GM18517 (cell line): ENCODE measurements at regions not wholly inside any gene's neighbourhood (a gene's known extent, or its start where the extent isn't known, plus 50 kb on each side); places are given as distances from the start of the nearest gene placed in this dataset.

Source experiments
- ATAC-seq: cut with Tn5 transposase; IDR thresholded peaks from one replicate; pipeline ENCODE4 v1.9.1; 2021; ENCODE audit warnings: mild to moderate bottlenecking, moderate library complexity; ENCODE audit not compliant: unreplicated experiment

DNA sequence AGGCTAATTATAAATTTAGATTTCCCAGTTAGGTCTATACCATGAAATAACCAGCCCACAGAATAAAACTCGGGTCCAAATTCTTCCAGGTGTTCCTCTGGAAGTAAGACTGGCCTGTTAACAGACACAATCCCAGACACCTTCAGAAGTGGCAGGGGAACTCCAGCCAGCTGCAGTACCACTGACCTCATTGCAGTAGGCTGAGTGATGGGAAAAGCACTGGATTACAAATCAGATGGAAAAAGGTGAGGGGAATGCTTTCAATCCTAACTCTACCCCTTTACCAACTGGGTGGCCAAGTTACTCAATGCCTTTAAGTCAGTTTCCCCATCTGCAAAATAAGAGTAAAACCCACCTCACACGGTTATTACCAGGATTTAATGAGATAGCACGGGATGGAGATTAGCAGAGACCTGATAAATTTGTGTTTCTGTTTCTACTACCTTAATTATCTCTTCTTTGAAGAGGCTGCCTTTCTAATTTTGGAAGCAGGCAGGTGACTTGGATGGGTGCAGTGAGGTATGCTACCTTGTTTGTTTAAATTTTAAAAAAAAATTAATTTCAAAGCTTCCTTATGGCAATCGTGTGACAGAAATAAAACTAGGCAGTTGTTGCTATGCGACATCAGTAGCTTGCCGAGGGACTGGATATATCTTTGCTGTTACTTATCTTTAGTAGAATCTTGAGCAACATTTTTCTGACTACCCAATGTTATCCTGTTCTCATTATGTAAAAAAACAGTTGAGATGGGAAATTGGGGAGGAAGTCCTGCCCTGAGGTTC is 167.3 kb upstream of the GRIN2B start:
- ATAC-seq = no peak

DNA sequence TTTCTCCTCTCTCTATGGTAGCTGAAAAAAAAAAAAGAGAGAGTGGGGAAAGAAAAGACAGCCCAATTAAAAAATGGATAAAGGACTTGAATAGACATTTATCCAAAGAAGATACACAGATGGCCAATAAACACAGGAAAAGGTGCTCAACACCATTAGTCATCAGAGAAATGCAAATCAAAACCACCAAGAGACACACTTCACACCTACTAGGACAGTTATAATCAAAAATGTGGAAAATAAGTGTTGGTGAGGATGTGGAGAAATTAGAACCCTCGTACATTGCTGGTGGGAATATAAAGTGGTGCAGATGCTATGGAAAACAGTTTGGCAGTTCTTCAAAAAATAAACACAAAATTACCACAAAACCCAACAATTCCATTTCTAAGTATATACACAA is 172.4 kb upstream of the GRIN2B start:
- no peak for ATAC-seq

DNA sequence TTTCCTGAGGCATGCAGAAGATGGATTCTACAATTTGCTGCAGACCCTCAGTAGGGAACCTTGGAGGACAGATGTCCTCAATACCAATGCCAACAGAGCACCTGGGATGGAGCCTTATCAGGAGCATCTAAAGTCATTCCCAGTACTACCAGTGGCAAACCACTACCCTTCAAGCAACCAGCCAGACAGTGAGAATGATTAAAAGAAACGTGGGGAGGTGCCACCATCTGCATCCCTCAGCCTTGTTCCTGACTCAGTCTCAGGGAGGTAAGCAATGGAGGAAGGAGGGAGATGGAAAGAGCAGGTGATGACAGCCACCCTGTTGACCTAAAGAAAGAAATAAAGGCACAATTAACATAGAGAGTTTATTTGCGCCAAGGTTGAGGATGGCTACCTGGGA is 175.2 kb upstream of the GRIN2B start:
- no peak for ATAC-seq

DNA sequence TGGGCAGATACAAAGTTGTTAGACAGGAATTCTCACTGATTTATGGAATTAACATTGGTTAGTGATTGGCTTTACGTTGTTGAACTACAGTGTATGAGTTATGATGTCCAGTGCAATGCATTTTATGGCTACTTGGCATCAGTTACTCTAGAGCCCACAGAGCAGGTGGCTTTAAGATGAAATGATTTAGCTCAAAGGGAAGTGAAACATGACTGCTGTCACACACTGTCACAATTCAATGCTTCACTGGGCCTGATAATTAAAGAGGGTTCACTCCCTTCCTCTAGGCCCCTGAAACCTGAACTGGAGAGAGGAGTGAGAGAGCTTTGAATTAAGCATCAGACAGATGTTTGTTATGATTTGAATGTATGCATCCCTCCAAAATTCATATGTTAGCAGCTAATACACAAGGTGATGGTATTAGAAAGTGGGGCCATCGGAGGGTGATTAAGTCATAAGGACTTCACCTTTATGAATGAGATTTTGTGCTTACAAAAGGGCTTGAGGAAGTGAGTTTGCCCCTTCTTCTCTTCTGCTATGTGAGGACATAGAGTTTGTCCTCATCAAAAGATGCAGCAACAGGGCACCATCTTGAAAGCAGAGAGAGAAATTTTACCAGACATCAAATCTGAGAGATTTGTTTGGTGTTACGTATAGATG is 175.8 kb upstream of the GRIN2B start:
- ATAC-seq = peak; percentile 99

DNA sequence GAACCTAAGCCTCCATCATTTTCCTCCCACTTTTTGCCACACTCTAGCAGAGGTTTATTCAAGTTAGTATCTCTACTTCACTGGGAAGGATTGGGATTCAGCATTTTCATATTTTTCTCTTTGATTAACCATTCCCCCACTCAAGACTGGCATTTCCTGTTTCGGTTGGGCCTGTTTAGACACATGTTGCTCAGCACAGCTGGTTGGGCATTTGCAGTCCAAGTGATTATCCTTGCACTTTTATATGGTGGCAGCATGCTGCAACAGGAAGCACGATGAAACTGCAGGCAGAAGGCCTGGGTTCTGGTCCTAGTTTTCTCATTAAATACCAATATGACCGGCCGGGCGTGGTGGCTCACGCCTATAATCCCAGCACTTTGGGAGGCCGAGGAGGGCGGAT is 182.9 kb upstream of the GRIN2B start:
- ATAC-seq = no peak

DNA sequence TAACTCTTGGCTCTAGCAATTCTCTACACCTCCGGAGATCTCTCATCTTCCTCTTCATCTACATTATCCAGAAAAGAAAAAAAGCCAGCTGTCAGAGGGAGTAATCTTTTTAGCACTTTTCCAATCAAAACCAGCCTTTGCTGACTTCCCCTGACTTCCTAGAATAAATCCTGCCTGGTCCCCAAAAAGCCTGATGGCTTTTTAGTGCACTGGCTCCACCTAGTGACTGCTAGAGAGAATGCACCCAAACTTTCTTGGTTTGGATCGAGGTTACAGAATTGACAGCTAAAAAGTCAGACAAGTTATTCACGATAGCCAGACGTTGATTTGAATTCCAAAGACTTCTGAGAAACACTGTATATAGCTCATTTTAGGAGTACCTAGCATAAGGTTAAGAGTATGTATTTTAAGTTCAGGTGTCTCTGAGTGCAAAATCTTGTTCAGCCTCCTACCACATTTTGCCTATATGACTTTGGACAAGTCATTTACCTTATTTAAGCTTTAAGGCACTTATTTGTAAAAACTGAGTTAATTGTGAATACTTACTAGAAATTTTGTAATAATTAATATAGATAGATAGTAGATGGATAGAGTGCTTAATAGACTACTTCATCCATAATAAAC is 185.7 kb upstream of the GRIN2B start:
- peak; percentile 61 for ATAC-seq

DNA sequence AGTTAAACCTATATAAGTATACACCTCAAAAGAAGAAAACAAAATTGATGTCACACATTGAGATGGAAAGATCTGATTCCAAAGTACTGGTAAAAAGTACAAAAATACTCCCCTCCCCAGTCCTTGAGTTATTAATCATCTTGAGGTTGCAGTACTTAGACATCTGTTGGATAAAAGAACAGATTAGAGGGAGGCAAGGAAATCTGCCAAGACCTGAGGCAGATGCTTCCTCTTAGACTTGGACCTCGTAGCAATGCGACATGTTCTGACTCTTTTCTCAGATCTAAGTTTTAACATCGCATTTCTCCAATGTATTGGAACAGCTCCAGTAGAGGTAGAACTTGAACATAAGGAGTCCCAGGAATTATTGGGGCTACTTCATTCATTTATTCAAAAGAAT is 187.9 kb upstream of the GRIN2B start:
- ATAC-seq = no peak

DNA sequence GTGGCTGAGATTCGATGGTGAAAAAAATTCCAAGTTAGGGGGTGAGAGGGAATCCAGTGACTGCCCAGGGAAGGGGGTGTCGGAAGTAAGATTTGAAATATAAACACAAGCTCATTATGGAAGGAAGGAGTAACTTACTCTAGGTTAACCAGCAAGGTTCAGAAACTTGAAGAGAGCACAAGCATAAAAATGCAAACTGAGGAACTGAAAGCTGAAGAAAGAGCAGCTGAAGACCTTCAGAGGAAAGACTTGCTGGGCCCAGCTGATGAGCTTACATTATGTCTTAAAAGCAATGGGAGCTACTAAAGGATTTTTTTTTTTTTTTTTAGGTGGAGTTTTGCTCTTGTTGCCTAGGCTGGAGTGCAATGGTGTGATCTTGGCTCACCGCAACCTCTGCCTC is 189.7 kb upstream of the GRIN2B start:
- peak; percentile 86 for ATAC-seq

DNA sequence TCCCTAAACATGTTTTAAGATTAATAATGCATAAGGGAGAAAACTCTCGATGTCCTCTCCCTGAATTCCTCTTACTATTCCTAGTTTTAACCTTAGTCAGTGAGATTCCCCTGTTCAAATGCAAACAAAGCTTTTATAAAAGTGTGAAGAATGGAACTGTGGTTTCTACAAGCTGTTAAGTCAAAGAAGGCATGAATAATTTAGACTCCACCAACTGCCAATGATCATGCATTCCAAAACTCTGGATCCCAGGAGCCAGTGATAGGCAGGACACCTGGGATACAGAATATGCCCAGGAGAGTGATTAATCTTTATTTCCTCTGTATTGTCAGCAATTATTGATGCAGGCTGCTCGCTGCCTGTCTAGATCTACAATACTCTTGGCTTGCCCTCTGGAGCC is 190.3 kb upstream of the ATF7IP start:
- ATAC-seq = no peak

DNA sequence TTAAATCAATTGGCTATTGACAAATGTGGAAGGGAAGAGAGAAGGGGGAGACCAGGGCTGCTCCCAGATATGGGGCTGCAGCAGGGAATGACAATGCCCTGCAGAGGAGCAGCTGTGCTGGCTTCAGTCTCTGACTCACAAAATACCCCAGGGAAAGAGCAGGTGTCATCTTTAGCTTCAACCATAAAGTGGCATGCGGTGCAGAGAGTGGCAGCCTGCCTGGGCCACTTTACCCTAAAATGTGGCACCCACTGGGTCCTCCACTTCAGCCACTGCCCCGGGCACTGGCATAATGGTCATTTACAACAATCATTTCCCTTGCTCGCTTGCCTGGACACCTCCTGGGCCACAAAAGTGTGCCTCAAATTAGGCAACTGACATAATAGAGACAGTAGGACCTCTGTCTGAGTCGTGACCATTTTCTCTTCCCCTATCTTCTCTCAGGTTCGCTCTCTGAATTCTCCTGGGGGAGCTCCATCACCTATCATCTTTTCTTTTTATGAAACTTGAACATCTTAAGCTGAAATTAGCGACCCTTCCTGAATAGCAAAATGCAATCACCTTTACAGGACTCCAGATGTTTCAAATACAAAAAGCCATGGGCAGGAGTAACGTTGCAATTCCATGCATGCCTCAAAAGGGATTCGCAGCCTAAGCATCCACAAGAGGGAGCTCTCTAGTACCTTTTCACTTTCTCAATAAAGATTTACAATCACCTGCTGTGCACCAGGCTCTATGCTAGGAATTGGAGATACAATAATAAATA is 179.9 kb upstream of the ATF7IP start:
- ATAC-seq = peak; percentile 77

DNA sequence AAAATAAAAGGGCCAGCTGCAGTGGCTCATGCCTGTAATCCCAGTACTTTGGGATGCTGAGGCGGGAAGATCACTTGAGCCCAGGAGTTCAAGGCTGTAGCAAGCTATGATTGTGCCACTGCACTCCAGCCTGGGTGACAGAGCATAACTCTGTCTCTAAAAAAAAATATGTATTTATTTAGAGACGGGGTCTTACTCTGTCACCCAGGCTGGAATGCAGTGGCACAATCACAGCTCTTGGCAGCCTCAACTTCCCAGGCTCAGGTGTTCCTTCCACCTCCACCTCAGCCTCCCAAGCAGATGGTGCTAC is 179.3 kb upstream of the ATF7IP start:
- no peak for ATAC-seq

DNA sequence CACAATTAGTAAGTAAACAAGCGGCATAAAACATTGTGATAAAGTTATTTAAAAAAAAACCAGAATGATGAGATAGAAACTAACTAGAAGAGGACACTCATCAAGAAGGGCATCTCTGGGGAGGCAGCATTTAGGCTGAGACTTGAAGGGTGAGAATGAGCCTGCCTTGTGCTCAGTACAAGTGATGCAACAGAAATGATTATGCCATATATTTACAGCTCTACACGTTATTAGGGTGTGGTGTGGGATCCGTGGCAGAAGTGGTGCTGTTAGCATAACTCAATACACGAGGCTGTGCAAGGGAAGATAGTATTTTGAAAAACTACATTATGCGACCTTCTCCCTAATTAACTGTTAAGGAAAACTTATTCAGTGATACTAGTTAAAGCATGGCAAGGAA is 178.5 kb upstream of the ATF7IP start:
- no peak for ATAC-seq

DNA sequence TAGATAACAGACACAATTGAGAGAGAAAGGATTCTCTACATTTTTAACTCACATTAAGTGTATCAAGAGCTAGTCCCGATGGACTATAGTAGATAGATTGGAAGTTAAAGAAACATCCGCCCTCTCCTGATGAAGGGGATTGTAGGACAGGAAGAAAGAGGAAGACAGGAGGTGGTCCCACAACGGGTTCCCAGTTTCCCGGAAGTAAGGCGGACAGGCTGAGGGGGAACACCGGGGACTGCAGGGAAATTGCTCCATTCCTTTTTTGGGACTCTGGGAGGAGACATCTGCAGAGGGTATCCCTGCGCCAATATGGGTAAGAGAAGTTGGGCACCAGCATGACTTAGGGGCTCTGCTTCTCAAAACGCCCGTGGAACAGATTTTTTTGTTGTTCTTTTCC is 177.5 kb upstream of the ATF7IP start:
- no peak for ATAC-seq

DNA sequence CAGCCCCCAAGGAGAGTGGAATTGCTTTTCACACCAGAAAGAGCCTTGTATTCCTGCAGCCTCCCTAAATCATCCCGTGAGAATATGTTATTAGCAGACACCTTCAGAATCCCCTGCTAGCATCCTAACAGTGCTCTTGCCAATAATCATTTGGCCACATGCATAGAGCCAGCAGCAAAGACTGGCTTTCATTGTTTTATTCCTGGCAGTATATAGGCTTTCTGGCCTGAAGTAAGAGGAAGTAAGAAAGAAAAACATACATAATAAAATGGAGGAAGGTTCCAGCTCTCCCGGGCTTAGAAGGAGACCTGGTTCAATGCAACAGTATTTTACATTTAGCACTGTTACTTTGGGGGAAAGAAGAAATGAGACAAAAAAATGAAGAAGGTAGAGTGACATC is 176.7 kb upstream of the ATF7IP start:
- ATAC-seq = no peak

DNA sequence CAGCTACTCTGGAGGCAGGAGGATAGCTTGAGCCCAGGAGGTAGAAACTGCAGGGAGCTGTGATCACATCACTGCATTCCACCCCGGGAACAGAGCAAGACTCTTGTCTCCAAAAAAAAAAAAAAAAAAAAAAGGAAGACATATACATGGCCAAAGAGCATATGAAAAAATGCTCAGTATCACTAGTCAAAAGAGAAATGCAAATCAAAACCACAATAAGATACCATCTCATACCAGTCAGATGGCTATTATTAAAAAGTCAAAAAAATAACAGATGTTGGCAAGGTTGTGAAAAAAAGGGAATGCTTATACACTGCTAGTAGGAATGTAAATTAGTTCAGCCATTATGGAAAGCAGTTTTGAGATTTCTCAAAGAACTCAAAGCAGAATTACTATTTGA is 174.8 kb upstream of the ATF7IP start:
- no peak for ATAC-seq

DNA sequence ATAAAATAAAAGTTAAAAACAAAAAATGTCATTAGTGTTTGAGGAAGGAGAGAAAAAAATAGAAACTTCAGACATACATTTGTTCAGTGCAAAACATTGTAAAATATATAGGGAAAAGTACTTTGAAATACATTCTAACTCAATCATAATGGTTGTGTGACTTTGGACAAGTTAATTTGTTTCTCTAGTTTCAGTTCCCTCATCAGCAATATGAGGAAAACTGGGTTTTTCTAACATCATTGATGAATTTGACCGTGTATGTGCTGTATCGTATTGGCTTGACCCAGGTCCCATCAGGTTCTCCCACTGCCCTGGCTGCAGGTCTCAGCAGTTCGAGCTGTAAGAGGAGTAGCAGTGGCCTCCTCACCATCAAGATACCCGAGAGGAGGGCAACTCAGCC is 173.9 kb upstream of the ATF7IP start:
- no peak for ATAC-seq

DNA sequence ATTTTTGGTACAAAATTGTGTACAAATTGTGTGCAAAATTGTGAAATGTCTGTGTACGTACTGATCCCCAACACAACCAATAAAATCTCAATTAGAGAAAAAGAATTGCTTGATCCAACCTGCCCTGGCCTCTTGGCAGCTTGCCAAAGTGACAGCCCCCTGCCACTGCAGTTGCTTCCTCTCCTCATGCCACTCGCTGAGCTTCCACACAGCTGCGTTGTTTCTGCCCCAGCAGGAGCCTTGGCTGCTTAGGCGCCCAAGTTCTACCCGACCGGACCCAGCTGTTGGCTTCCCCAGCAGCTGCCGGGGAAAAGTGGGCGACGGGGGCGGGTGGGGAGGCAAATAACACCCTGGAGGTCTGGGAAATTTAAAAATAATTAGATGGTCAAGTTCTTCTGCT is 171.8 kb upstream of the ATF7IP start:
- ATAC-seq = no peak

DNA sequence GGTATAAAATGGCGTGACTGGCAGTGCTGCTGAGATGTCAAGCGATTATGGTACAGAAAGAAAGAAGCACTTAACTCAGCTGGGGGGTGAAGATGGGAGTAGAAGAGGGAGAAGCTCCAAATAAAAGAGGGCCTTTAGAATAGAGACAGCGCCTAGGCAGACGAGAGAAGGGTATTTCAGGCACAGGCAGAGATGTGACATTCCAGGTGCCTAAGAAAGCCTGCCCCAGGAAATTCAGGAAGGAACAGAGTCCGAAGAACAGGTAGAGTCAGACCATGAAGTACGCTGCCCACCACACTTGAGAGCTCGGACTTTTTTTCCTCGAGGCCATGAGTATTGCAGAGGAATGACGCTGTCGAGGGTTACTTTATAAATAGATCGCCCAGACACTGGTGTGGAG is 170.9 kb upstream of the ATF7IP start:
- ATAC-seq = no peak

DNA sequence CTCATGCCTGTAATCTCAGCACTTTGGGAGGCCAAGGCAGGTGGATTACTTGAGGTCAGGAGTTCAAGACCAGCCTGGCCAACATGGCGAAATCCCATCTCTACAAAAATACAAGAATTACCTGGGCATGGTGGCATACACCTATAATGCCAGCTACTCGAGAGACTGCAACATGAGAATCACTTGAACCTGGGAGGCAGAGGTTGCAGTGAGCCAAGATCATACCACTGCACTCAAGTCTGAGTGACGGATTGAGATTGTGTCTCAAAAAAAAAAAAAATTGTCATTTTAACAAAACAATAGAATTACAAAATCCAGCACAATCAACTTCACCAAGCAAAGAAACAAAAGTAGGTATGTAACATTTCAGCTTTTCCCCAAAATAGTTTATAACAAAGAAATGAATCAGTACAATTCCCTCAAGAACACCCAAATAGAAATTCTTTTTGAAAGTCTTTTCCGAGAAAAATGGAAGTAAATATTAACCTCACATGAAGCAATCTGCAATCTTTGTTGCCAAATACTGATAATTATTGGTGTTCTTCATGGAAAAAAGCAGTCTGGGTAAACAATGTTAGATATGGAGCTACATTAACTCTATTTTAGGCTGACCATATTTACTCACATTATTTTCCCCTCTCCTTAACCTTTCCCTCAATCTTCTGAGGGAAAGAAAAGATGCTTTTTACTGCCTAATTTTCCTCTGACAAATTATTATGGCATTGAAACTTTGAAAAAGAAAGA is 165.9 kb upstream of the ATF7IP start:
- ATAC-seq = no peak

DNA sequence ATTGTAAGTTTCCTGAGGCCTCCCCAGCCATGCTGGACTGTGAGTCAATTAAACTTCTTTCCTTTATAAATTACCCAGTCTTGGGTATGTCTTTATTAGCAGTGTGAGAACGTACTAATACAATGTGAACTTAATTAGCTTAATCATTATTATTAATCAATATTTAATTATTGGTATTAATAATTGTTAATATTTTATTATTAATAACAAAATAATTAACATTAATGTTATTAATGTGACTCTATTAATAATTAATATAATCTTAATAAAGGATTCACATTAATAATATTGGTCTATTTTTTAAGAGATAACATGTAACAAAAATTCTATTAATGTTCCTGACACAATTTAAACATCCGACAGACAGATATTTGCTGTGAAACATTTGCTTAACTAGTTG is 164.9 kb upstream of the ATF7IP start:
- no peak for ATAC-seq

DNA sequence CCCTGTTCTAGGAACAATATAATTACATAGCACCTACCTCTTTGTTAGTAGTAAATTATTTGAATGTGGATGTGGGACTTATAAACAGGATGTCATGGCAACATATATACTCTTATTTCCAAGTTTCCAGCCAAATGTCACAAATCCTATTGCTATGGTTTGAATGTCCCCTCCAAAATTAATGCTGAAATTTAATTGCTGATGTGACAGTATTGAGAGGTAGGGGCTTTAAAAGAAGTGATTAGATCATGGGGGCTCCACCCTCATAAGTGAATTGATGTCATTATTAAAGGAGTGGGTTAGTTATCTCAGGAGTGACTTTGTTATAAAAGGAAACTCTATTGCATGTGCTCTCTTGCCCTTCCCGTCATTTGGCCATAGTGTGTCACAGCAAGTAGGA is 164.2 kb upstream of the ATF7IP start:
- no peak for ATAC-seq
